Bronchial epithelial cell (primary cell): ENCODE measurements at regions not wholly inside any gene's neighbourhood (a gene's known extent, or its start where the extent isn't known, plus 50 kb on each side); places are given as distances from the start of the nearest gene placed in this dataset.
A peak's percentile ranks its signal among the peaks of the same experiment; 100 is the strongest.

Experiments used
- DNase-seq: peaks from one replicate; pipeline ENCODE4 v3.0.0-alpha.2; 2010; ENCODE audit warnings: low read depth
- FAIRE-seq: peaks from 2 replicates; lab custom pipeline; 2011; peaks lifted over from hg19 to GRCh38; lab: Jason Lieb, UNC
- H3K27me3 ChIP-seq: 2 replicates; pipeline ENCODE4 v1.5.1; 2011; ENCODE audit warnings: low read length; ENCODE audit not compliant: control insufficient read depth, insufficient read depth
- H3K36me3 ChIP-seq: 2 replicates; pipeline ENCODE4 v1.5.1; 2011; ENCODE audit warnings: low read length; ENCODE audit not compliant: control insufficient read depth, insufficient read depth
- H3K4me3 ChIP-seq: 2 replicates; pipeline ENCODE4 v1.5.1; 2011; ENCODE audit warnings: mild to moderate bottlenecking, low read depth, low read length, control low read depth
- TF ChIP-seq, protein P1 (sequence below): IDR thresholded peaks from 2 replicates; pipeline ENCODE4 v1.5.1; 2011; ENCODE audit warnings: mild to moderate bottlenecking, moderate library complexity, low read length, control low read depth, inconsistent platforms; ENCODE audit not compliant: insufficient read depth, severe bottlenecking

DNA sequence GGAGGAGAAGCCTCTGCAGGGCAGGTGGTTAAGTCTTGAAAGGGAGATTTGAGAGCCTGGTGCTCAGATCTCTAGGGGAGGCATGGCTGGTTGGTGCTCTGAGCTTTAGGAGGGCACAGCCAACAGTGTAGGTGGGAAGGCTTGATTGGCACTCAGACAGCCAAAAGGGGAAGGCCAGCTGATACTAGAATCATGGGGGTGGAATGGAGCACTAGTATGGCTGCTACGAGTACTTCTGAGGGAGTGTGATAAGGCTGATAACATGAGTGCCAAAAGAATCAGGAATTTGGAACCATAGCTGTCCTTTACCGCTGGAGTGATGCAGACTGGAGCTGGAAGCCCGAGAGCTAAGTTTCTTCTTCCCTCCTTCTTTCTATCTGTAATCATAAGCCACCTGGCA is 184.6 kb upstream of the TBC1D5 start:
- DNase-seq, result no peak
- Histone ChIP-seq H3K4me3 (no peak overlapping the region), H3K27me3 (no peaks in the 10 kb centered on the region), H3K36me3 (no peaks in the 10 kb centered on the region)
- TF ChIP-seq, protein P1, sequence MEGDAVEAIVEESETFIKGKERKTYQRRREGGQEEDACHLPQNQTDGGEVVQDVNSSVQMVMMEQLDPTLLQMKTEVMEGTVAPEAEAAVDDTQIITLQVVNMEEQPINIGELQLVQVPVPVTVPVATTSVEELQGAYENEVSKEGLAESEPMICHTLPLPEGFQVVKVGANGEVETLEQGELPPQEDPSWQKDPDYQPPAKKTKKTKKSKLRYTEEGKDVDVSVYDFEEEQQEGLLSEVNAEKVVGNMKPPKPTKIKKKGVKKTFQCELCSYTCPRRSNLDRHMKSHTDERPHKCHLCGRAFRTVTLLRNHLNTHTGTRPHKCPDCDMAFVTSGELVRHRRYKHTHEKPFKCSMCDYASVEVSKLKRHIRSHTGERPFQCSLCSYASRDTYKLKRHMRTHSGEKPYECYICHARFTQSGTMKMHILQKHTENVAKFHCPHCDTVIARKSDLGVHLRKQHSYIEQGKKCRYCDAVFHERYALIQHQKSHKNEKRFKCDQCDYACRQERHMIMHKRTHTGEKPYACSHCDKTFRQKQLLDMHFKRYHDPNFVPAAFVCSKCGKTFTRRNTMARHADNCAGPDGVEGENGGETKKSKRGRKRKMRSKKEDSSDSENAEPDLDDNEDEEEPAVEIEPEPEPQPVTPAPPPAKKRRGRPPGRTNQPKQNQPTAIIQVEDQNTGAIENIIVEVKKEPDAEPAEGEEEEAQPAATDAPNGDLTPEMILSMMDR, result no peak
- FAIRE-seq, result peak; percentile 40

DNA sequence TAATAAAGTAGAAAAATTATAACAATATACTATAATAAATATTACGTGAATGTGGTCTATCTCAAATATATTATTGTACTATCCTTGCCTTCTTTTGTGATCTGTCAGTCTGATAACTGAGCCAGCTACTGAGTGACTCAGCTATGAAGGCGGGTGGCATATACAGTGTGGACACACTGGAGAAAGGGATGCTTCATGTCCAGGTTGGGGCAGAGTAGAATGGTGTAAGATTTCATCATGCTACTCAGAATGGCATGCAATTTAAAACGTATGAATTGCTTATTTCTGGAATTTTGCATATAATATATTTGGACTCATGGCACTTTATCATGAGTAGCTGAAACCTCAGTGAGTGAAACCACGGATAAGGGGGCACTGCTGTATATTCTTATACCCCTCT is 172.9 kb upstream of the TBC1D5 start:
- TF ChIP-seq, protein P1, result no peak
- no peaks in the 10 kb centered on the region for H3K36me3 ChIP-seq
- no peak overlapping the region for H3K4me3 ChIP-seq
- peak; percentile 62 for DNase-seq
- H3K27me3 ChIP-seq, result no peaks in the 10 kb centered on the region
- no peak for FAIRE-seq

DNA sequence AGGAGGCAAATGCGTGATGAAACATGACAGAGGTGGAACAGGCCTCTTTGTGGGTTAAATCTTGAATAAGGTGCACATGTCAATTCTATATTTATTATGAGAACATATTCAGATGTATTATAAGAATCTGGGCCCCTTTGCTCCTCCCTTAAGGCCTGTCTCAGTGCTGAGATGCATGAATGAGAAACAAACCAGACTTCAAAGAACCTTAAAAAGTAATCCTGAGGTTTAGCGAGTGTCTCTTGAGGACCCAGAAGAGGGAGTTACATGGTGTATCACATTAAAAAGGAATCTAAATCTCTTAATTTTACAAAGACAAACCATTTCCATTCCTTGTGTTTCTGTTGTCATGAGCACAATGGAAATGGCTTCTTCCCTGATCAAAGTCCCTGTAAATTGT is 170.9 kb upstream of the TBC1D5 start:
- no peaks in the 10 kb centered on the region for H3K27me3 ChIP-seq
- FAIRE-seq (no peak), DNase-seq (no peak)
- TF ChIP-seq, protein P1, result no peak
- no peaks in the 10 kb centered on the region for H3K36me3 ChIP-seq
- no peak overlapping the region for H3K4me3 ChIP-seq

DNA sequence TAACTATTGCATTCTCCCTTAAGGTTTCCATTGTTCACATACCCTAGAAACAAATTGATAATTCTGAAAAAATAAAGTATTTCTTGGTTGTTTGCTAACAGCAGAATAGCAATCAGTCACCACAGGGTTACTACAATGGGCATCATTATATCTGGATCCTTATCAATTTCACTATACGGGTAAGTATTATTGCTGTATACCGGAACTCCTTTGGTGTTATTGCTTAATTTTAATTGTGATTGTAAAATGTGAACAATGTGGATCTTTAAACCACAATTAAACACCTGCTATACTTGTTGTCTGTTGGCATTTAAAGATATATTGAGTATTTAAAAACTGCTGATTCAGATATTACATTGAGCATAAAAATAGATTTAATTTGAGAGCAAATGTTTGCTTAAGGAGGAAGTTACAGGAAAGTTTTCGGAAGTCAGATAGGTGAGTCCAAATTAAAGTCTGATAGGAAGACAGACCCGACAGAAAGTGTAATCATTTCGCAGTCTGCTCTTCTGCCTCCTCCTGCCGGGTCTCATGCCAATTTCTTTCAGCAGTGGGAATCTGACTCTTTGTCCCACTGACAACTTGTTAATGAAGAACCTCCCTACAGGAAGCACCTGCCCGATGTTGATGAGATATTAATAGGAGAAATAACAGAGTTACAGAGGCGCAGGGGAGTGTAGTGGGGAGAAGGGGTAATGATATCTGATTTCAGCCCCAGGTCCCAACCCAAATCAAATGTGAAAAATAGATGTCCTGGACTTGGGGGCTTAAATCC is 169.7 kb upstream of the TBC1D5 start:
- DNase-seq (no peak), FAIRE-seq (no peak)
- Histone ChIP-seq H3K27me3 (no peaks in the 10 kb centered on the region), H3K36me3 (no peaks in the 10 kb centered on the region), H3K4me3 (no peak overlapping the region)
- TF ChIP-seq, protein P1, result no peak

DNA sequence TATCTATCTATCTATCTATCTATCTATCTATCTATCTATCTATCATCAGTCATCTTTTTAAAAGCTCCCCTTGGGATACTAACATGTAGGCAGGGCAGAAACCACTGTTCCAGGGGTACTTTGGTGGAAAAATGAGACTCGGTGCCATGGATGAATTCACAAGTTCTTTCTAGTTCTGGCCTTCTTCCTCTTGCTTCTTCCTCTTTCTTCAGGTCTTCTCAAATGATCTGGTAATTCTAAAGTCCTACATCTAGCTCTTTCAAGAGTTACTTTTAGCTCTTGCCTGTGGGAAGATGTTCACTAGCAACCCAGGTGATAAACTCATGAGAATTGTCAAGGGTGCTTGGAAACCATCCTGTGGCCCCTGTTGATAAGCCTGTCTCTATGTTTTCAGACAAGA is 168.5 kb upstream of the TBC1D5 start:
- TF ChIP-seq, protein P1, result no peak
- Histone ChIP-seq H3K36me3 (no peaks in the 10 kb centered on the region), H3K27me3 (no peaks in the 10 kb centered on the region), H3K4me3 (no peak overlapping the region)
- FAIRE-seq (no peak), DNase-seq (no peak)

DNA sequence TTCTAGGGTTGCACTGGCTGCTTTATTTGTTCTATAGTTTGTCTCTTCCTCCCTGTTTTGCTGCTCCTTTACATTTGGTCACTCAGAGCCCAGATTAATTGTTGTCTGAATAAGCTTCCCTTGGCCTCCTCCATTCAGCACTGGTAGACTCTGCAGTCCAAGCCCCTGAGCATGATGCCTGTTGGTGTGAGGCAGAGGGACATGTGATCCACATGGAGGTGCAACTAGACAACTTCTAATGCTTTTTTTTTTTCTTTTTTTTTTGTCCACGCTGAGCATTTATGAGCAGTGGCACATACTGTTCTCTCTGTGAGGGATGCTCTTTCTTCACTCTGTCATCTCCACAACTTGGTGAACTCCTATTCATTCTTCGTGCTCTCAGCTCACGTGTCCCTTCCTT is 167.3 kb upstream of the TBC1D5 start:
- no peaks in the 10 kb centered on the region for H3K36me3 ChIP-seq
- no peak for DNase-seq
- H3K27me3 ChIP-seq, result peaks cover 2% of the 10 kb centered on the region
- TF ChIP-seq, protein P1, result no peak
- FAIRE-seq, result no peak
- H3K4me3 ChIP-seq, result no peak overlapping the region
